Naive thymus-derived CD8-positive, alpha-beta T cell (primary cell): ENCODE measurements at regions not wholly inside any gene's neighbourhood (a gene's known extent, or its start where the extent isn't known, plus 50 kb on each side); places are given as distances from the start of the nearest gene placed in this dataset.

Source experiments
- ATAC-seq, 2 donors: fragments of 150-1000 bp; cut with Tn5 transposase in 1 of 2; sonication (Bioruptor Pico), chemical (Tn5 transposase) in 1 of 2; 1 replicate in 1 of 2; 2 replicates in 1 of 2; pipeline ENCODE4 v1.10.0; 2021; ENCODE audit warnings: mild to moderate bottlenecking in 2 of 2, moderate library complexity in 2 of 2
- POLR2A ChIA-PET: fragments of 350-600 bp; sonication (Branson Sonifier 250); formaldehyde crosslinking; loops from one replicate; lab custom pipeline; 2021; ENCODE audit warnings: antibody characterized with exemption; lab: Charles Lee
- DNase-seq, 10 donors: peaks; one replicate each; pipeline versions ENCODE4 v3.0.0 to v3.0.0-alpha.2; 2020 to 2022
- H3K27ac Mint-ChIP-seq, 10 donors: one replicate each; pipeline ENCODE4 v1.8.0; 2020 to 2022; ENCODE audit warnings: mild to moderate bottlenecking in 10 of 10, mixed read lengths in 10 of 10, moderate library complexity in 4 of 10, inconsistent platforms in 1 of 10
- H3K27me3 Mint-ChIP-seq, 5 donors: one replicate each; pipeline ENCODE4 v1.8.0; 2021 to 2022; ENCODE audit warnings: mixed read lengths in 5 of 5
- H3K36me3 Mint-ChIP-seq, 3 donors: one replicate each; pipeline ENCODE4 v1.8.0; 2020 to 2022; ENCODE audit warnings: mixed read lengths in 3 of 3, mild to moderate bottlenecking in 2 of 3, inconsistent platforms in 1 of 3
- H3K4me1 Mint-ChIP-seq, 4 donors: one replicate each; pipeline ENCODE4 v1.8.0; 2021 to 2022; ENCODE audit warnings: mixed read lengths in 4 of 4
- H3K4me3 Mint-ChIP-seq, 10 donors: one replicate each; pipeline ENCODE4 v1.8.0; 2020 to 2022; ENCODE audit warnings: mild to moderate bottlenecking in 10 of 10, mixed read lengths in 10 of 10, moderate library complexity in 6 of 10, inconsistent platforms in 1 of 10
- H3K9me3 Mint-ChIP-seq, 9 donors: one replicate each; pipeline ENCODE4 v1.8.0; 2020 to 2022; ENCODE audit warnings: mixed read lengths in 9 of 9, mild to moderate bottlenecking in 3 of 9, inconsistent platforms in 1 of 9, moderate library complexity in 1 of 9

DNA sequence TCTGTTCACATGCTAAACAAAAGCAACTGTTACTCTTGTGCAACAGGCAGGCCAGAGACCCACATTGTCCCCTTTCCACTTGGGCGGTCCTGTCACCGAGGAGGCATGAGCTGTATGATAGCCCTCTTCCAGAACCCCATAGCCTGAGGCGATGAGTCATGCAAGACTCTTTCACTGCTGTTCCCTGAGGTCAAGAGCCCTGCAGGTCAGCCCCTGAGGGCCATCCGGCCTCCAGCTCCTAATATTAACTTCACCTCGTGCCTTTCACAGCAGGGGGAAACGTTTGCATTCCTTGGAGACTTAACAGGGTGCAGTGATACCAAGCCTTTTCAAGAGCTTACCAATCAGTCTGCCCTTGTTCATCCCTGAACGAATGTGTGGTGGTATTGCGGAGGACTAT, 253.3 kb upstream of the ECI2 start:
- ATAC-seq (no peak), DNase-seq (no peak)
- Mint-ChIP-seq H3K4me1 (no peaks in the 10 kb centered on the region), H3K9me3 (peaks cover 0 to 20% (median 14%) of the 10 kb centered on the region in 9 donors), H3K27me3 (peaks cover 4 to 14% (median 14%) of the 10 kb centered on the region in 5 donors), H3K36me3 (peaks cover 0 to 5% (median 0%) of the 10 kb centered on the region in 3 donors), H3K27ac (no peak overlapping the region), H3K4me3 (no peak overlapping the region)
- POLR2A ChIA-PET = no interaction called here

DNA sequence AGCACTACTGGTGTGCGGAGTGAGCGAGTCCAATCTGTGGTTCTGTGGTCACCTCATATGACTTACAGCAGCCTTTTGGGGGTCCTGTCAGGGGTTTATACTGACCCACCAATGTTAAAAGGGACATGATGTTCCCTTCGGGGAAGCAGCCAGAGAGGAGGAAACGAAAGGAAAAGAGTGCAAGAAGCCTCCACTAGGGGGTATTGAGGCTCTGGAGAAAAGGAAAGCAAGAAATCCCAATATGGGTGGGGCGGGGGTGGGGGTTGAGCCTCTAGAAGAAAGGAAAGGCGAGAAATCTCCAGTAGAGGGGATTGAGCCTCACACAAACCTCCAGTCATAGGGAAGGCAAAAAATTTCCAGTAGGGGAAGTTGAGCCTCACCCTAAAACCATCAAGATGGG, 249.3 kb upstream of the ECI2 start:
- Mint-ChIP-seq H3K36me3 (peaks cover 0 to 22% (median 0%) of the 10 kb centered on the region in 3 donors), H3K27me3 (peaks cover 6 to 41% (median 18%) of the 10 kb centered on the region in 5 donors), H3K9me3 (peaks cover 15 to 46% (median 34%) of the 10 kb centered on the region in 9 donors), H3K4me1 (no peaks in the 10 kb centered on the region), H3K4me3 (no peak overlapping the region), H3K27ac (no peak overlapping the region)
- DNase-seq (no peak), ATAC-seq (no peak)
- POLR2A ChIA-PET = no interaction called here

DNA sequence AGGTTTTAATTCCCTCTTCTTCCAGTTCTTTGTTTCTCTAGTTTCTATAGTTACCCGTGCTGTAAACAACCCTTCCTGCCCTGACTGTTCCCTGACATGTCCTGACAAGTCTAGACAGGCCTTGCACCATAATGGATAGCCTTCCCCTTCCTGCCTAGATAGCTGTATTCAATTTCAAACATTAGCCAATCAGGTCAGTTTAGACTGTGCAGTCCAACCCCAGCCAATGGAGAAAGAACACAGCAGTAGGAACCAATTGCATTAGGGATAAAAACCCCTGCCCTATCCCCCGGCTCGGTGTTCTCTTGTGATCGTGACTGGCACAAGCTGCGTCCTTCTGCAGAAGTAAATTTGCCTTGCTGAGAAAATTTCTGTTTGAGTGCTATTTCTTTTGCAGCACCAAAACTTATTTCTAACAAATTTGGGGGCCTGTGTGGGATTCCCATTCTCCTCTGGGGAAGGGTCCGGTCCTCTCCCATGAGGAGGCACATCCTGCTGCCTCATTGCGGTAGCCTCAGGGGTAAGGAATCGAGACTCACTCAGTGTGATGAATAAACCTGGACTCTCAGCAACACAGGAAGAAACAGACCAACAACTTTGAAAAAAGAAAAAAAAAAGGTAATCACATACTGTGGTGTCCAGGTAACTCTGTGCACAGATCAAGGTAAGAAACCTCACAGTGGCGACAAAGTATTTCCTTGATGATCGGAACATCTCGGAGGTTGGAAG, 248.7 kb upstream of the ECI2 start:
- ATAC-seq = no peak
- H3K9me3 Mint-ChIP-seq = peaks cover 15 to 46% (median 34%) of the 10 kb centered on the region in 9 donors
- no peak overlapping the region for H3K27ac Mint-ChIP-seq
- no peaks in the 10 kb centered on the region for H3K4me1 Mint-ChIP-seq
- no peak overlapping the region for H3K4me3 Mint-ChIP-seq
- DNase-seq = no peak
- POLR2A ChIA-PET = no interaction called here
- H3K36me3 Mint-ChIP-seq = peaks cover 0 to 22% (median 0%) of the 10 kb centered on the region in 3 donors
- H3K27me3 Mint-ChIP-seq = peaks cover 6 to 45% (median 18%) of the 10 kb centered on the region in 5 donors

DNA sequence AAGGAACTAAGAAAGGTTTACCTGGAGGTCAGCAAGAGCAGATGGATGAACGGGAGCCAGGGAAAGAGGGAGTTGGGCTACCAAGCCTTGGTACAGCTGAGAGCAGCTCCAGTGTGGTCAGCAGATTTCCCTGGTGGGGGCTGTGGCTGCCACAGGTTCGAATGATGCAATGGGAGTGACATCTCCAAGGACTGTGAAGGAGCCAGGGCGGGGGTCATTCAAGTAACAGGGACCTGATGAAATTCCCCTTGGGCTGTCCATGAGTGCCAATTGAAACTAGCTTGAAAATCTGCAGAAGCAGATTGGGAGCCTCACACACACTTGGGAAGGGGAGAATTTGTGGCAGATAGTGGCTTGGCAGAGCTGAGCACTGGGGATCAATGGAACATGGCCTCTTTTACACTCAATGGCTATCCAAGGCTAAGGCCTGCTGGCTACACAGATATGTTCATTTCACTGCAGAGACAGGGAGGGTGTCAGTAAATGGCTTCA, 247.0 kb upstream of the ECI2 start:
- peaks cover 15 to 46% (median 34%) of the 10 kb centered on the region in 9 donors for H3K9me3 Mint-ChIP-seq
- no peaks in the 10 kb centered on the region for H3K4me1 Mint-ChIP-seq
- no peak for ATAC-seq
- peaks cover 10 to 61% (median 25%) of the 10 kb centered on the region in 5 donors for H3K27me3 Mint-ChIP-seq
- H3K27ac Mint-ChIP-seq = no peak overlapping the region
- H3K4me3 Mint-ChIP-seq = no peak overlapping the region
- peaks cover 0 to 22% (median 0%) of the 10 kb centered on the region in 3 donors for H3K36me3 Mint-ChIP-seq
- POLR2A ChIA-PET = no interaction called here
- no peak for DNase-seq

DNA sequence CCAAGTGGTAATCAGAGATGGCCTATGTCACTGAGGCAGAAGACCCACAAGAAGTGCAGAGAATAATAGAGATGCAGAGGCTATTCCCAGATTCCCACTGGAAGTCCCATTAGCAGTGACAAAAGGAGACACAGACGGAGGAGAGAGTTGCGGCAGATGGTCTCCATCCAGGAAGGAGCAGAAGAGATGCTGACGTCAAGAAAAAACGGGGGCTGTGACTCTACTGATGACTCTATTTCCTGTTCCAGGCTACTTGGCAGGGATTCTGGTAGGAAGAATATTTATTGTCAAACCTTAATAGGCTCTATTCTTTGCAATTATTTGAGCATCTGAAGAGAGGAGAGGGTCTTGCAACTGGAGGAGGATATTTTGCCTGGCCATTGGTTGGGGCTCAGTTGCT, 246.0 kb upstream of the ECI2 start:
- peaks cover 15 to 46% (median 34%) of the 10 kb centered on the region in 9 donors for H3K9me3 Mint-ChIP-seq
- POLR2A ChIA-PET = no interaction called here
- no peak for DNase-seq
- ATAC-seq = no peak
- H3K4me3 Mint-ChIP-seq = no peak overlapping the region
- peaks cover 10 to 65% (median 25%) of the 10 kb centered on the region in 5 donors for H3K27me3 Mint-ChIP-seq
- peaks cover 0 to 22% (median 0%) of the 10 kb centered on the region in 3 donors for H3K36me3 Mint-ChIP-seq
- H3K27ac Mint-ChIP-seq = no peak overlapping the region
- H3K4me1 Mint-ChIP-seq = peaks cover 0 to 2% (median 0%) of the 10 kb centered on the region in 4 donors

DNA sequence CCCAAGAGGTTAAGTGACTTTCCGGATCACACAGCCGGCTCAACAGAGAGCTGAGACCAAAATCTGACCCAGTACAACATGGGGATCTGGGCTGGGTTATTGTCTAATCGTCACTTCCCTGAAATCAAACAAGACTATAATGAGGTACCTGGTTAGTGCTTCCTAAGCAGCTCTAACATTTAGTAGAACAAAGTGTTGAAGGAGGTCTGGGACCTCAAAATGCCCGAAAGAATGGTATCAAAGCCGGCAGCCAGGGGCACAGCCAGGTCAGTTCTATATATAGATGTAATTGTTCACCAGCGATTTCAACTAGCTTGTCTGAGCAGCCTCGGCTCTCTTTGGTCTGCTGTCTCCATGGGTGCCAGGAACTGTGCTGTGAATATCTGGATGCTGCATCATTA, 245.5 kb upstream of the ECI2 start:
- DNase-seq (no peak), ATAC-seq (no peak)
- Mint-ChIP-seq H3K27me3 (peaks cover 9 to 61% (median 22%) of the 10 kb centered on the region in 5 donors), H3K36me3 (peaks cover 0 to 22% (median 0%) of the 10 kb centered on the region in 3 donors), H3K9me3 (peaks cover 15 to 46% (median 34%) of the 10 kb centered on the region in 9 donors), H3K4me1 (peaks cover 0 to 2% (median 0%) of the 10 kb centered on the region in 4 donors), H3K4me3 (no peak overlapping the region), H3K27ac (no peak overlapping the region)
- POLR2A ChIA-PET = no interaction called here

DNA sequence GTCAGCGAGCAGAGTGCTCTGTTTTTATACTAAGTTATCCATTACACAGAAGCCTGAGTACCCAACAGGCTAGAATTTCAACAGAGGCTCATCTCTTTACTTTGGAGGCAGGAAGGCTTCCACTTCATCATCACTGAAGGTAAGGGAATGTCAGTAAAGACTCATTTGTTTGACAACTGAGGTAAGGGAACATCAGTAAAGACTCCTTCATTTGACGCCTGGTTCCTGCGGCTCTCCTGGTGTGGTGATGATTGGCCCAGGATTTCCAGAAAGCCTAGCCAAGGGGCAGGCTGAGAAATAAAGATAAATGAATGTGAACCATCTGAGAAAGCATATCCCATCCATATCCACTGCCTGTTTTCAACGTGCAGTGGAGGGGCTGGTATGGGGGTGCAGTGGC, 244.6 kb upstream of the ECI2 start:
- Mint-ChIP-seq H3K4me1 (peaks cover 0 to 2% (median 0%) of the 10 kb centered on the region in 4 donors), H3K36me3 (peaks cover 0 to 22% (median 0%) of the 10 kb centered on the region in 3 donors), H3K9me3 (peaks cover 13 to 39% (median 32%) of the 10 kb centered on the region in 9 donors), H3K4me3 (no peak overlapping the region), H3K27me3 (peaks cover 8 to 67% (median 24%) of the 10 kb centered on the region in 5 donors), H3K27ac (no peak overlapping the region)
- POLR2A ChIA-PET = no interaction called here
- no peak for DNase-seq
- ATAC-seq = no peak

DNA sequence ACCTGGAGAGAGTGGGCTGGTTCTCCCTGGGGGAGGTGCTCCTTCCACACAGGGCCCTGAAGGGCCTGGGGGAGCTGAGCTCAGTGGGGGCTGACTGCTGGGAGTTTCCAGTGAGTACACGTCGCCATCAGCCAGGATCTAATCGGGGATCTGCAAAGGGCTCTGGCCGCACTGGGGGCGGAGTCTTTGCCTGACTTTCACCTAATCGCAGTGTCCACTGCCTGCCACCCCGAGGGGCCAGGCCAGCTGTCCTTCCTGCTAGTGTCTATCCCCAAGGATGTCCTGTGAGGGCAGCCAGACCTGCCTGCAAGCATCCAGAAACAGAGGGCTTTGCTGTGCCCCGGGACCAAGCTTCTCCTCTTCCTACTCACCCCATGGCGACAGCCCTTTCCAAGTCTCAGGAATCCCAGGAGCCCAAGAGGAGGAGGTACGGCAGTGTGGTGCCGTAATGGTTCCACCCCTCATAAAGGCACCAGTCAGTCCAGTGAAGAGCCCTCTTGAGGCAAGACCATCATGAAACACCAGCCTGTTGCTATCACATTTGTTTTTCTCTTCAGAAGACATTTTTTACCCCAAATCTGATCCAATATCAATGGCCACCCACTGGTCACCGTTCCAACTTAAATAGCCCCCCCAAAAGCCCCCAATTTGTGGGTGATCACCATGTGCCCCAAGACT, 243.1 kb upstream of the ECI2 start:
- peaks cover 0 to 17% (median 0%) of the 10 kb centered on the region in 3 donors for H3K36me3 Mint-ChIP-seq
- POLR2A ChIA-PET = no interaction called here
- H3K4me3 Mint-ChIP-seq = no peak overlapping the region
- no peak for DNase-seq
- H3K27me3 Mint-ChIP-seq = peaks cover 10 to 76% (median 28%) of the 10 kb centered on the region in 5 donors
- peaks cover 0 to 2% (median 0%) of the 10 kb centered on the region in 4 donors for H3K4me1 Mint-ChIP-seq
- no peak for ATAC-seq
- H3K9me3 Mint-ChIP-seq = peaks cover 11 to 24% (median 19%) of the 10 kb centered on the region in 9 donors
- peak overlapping the region in 1 of 10 donors; percentile 26 for H3K27ac Mint-ChIP-seq

DNA sequence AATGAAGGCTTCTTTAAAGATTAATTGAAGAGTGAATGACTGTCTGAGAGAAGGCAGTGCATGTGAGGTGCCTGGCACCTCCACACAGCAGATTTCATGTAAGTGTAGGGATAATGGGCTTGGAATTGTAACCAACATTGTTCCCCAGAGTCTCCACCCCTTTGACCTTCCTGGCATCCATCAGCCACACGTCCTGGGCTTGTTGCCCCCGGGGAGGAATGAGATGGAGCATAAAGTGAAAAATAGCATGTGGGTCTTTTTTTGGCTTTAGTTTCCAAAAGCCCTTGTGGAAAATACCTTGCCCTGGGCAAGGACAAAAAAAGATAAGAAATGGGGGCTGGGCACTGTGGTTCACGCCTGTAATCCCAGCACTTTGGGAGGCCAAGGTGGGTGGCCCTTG, 242.2 kb upstream of the ECI2 start:
- Mint-ChIP-seq H3K36me3 (peaks cover 0 to 13% (median 0%) of the 10 kb centered on the region in 3 donors), H3K4me1 (peaks cover 0 to 2% (median 0%) of the 10 kb centered on the region in 4 donors), H3K27ac (no peak overlapping the region), H3K27me3 (peaks cover 10 to 76% (median 28%) of the 10 kb centered on the region in 5 donors), H3K9me3 (peaks cover 5 to 18% (median 13%) of the 10 kb centered on the region in 9 donors), H3K4me3 (no peak overlapping the region)
- POLR2A ChIA-PET = no interaction called here
- ATAC-seq = no peak
- no peak for DNase-seq

DNA sequence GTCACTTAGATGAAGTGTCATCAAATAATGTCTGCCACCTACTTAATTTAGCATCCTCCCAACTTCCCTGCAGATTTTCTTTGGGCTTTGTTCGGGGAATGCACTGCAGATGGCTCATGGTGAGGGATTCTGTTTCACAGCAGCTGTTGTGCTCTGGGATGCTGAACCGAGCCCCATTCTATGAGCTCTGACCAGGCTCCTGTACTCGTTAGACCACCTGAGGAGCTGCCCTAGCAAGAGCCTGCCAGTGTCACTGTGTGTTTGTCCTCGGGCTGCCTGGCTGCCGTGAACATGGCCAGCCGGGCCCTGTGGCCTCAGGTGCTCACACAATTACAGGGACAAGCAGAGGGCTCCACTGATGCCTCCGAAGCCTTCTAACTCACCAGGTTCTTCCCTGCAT, 238.8 kb upstream of the ECI2 start:
- no peak overlapping the region for H3K4me3 Mint-ChIP-seq
- DNase-seq (no peak), ATAC-seq (no peak)
- H3K4me1 Mint-ChIP-seq = peaks cover 0 to 2% (median 0%) of the 10 kb centered on the region in 4 donors
- H3K27me3 Mint-ChIP-seq = peaks cover 8 to 53% (median 15%) of the 10 kb centered on the region in 5 donors
- H3K27ac Mint-ChIP-seq = no peak overlapping the region
- no peaks in the 10 kb centered on the region for H3K9me3 Mint-ChIP-seq
- no peaks in the 10 kb centered on the region for H3K36me3 Mint-ChIP-seq
- POLR2A ChIA-PET = no interaction called here

DNA sequence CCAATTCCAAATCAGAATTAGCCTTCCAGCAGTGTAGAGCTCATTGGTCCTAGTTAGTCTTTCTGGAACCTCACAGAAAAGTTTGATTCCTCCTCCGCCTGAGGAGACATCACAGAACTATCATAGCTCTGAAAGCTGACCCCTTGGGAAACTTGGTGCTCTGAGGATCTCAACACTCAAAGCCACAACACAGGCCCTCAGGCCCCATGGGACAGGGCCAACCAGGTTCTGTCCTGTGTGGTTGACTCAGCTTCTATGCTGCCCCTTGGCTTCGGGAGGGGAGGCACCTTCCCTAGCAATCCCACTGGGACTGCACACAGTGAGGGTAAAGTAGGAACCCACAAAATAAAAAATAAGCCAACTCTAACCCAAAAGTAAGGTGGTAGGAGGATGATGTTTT, 237.5 kb upstream of the ECI2 start:
- POLR2A ChIA-PET = no interaction called here
- Mint-ChIP-seq H3K4me1 (peaks cover 0 to 2% (median 0%) of the 10 kb centered on the region in 4 donors), H3K27ac (no peak overlapping the region), H3K4me3 (no peak overlapping the region), H3K36me3 (no peaks in the 10 kb centered on the region), H3K9me3 (no peaks in the 10 kb centered on the region), H3K27me3 (peaks cover 6 to 52% (median 10%) of the 10 kb centered on the region in 5 donors)
- ATAC-seq (no peak), DNase-seq (no peak)

DNA sequence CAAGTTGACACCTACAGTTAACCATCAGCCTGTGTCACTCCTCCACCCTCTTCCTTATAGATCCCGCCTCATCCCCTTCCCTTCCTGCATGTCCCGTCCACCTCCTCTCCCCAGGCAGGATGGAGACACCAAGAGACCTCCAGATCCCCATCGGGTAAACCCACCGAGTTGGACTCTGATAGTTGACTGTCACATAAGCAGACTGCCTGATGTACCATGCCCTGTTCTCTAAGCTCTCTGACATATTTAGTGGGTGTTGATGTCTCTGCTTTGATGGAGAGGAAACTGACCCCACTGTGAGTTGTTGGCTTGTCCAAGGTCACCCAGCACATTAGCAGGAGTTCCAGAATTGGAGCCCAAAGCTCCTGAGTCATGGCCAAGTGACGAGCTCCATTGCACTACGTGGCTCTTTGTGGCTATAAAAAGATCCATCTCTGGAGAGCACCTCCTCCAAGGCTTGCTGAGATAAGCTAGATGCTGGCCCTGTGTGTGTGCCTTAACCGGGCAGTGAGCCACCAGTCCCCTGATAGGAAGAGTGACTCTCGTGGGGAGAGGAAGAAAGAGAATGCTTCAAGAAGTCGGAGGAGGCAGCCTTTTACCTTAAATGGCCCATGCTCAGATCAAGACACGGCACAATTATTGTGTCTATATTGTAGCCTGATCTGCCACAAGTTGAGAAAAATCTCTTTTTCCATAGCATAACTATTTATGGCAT, 236.0 kb upstream of the ECI2 start:
- Mint-ChIP-seq H3K27ac (peak overlapping the region in 1 of 10 donors; percentile 33), H3K27me3 (peaks cover 5 to 40% (median 8%) of the 10 kb centered on the region in 5 donors), H3K36me3 (no peaks in the 10 kb centered on the region), H3K4me1 (no peaks in the 10 kb centered on the region), H3K4me3 (no peak overlapping the region), H3K9me3 (no peaks in the 10 kb centered on the region)
- DNase-seq = no peak
- POLR2A ChIA-PET = no interaction called here
- ATAC-seq = no peak
